NCI-H2081 (cell line): ENCODE measurements at regions not wholly inside any gene's neighbourhood (a gene's known extent, or its start where the extent isn't known, plus 50 kb on each side); places are given as distances from the start of the nearest gene placed in this dataset.
"Not testable (repeated sequence)": the region's sequence is repeated elsewhere in the genome, so short reads cannot be mapped to it uniquely, and the experiment has no call there.

Experiments used
- DNase-seq, 2 experiments: peaks; one replicate each; lab custom pipeline; 2025; lab: John Stamatoyannopoulos, UW

- not testable (repeated sequence) for DNase-seq
Observed at GRCh38 chr16:51977506-51977905, 569.4 kb downstream of the TOX3 start.

- DNase-seq = peak in 1 of 2 experiments; percentile 11
Observed at GRCh38 chr16:51971184-51971583, 575.8 kb downstream of the TOX3 start.

GRCh38 chr16:51968749-51969148, 578.2 kb downstream of the TOX3 start:
- no peak for DNase-seq

GRCh38 chr16:51967646-51968045, 579.3 kb downstream of the TOX3 start:
- no peak for DNase-seq

GRCh38 chr16:51960931-51961330, 586.0 kb downstream of the TOX3 start:
- DNase-seq = no peak

- no peak for DNase-seq
Observed at GRCh38 chr16:51953286-51953985, 593.5 kb downstream of the TOX3 start.

GRCh38 chr16:51952500-51952899, 594.4 kb downstream of the TOX3 start:
- no peak for DNase-seq

- DNase-seq = no peak
Observed at GRCh38 chr16:51951668-51952298, 595.2 kb downstream of the TOX3 start.

- no peak for DNase-seq
Observed at GRCh38 chr16:51950118-51950780, 596.7 kb downstream of the TOX3 start.

GRCh38 chr16:51949282-51949681, 597.7 kb downstream of the TOX3 start:
- no peak for DNase-seq

- no peak for DNase-seq
Observed at GRCh38 chr16:51941412-51941811, 605.5 kb downstream of the TOX3 start.

GRCh38 chr16:51940183-51940582, 606.8 kb downstream of the TOX3 start:
- no peak for DNase-seq

- DNase-seq = peak in 1 of 2 experiments; percentile 34
Observed at GRCh38 chr16:51939378-51939871, 607.5 kb downstream of the TOX3 start.

GRCh38 chr16:51938861-51939260, 608.1 kb downstream of the TOX3 start:
- no peak for DNase-seq

- no peak for DNase-seq
Observed at GRCh38 chr16:51937771-51938170, 609.2 kb downstream of the TOX3 start.

- no peak for DNase-seq
Observed at GRCh38 chr16:51936846-51937245, 610.1 kb downstream of the TOX3 start.

- DNase-seq = no peak
Observed at GRCh38 chr16:51932317-51932716, 614.6 kb downstream of the TOX3 start.

GRCh38 chr16:51931653-51932052, 615.3 kb downstream of the TOX3 start:
- DNase-seq = no peak

- DNase-seq = no peak
Observed at GRCh38 chr16:51924744-51925143, 622.2 kb downstream of the TOX3 start.

GRCh38 chr16:51922476-51922875, 624.5 kb downstream of the TOX3 start:
- no peak for DNase-seq

GRCh38 chr16:51919736-51920135, 627.2 kb downstream of the TOX3 start:
- no peak for DNase-seq

GRCh38 chr16:51916814-51917213, 630.1 kb downstream of the TOX3 start:
- no peak for DNase-seq

- DNase-seq = no peak
Observed at GRCh38 chr16:51916231-51916630, 630.7 kb downstream of the TOX3 start.
